GM12873 (cell line): ENCODE measurements at regions not wholly inside any gene's neighbourhood (a gene's known extent, or its start where the extent isn't known, plus 50 kb on each side); places are given as distances from the start of the nearest gene placed in this dataset.

ENCODE experiments used
- CTCF ChIP-seq: IDR thresholded peaks from 2 replicates; pipeline ENCODE4 v1.5.1; 2012; ENCODE audit warnings: low read depth, mild to moderate bottlenecking, moderate library complexity, low read length, control low read depth; ENCODE audit not compliant: insufficient read depth; ENCODE audit errors: missing control alignments

- no peak for TF ChIP-seq CTCF
These were observed 203.0 kb downstream of the ARRDC4 start for GRCh38 chr15:98163319-98164045.

GRCh38 chr15:98164571-98164970 is 204.1 kb downstream of the ARRDC4 start:
- no peak for TF ChIP-seq CTCF

- no peak for TF ChIP-seq CTCF
These were observed 204.5 kb downstream of the ARRDC4 start for GRCh38 chr15:98164986-98165385.

GRCh38 chr15:98167722-98168268 is 207.3 kb downstream of the ARRDC4 start:
- no peak for TF ChIP-seq CTCF

GRCh38 chr15:98169551-98169950 is 209.0 kb downstream of the ARRDC4 start:
- TF ChIP-seq CTCF, result no peak

GRCh38 chr15:98174286-98174685 is 213.8 kb downstream of the ARRDC4 start:
- TF ChIP-seq CTCF, result no peak

- TF ChIP-seq CTCF, result no peak
These were observed 214.3 kb downstream of the ARRDC4 start for GRCh38 chr15:98174841-98175240.
